Subcutaneous abdominal adipose tissue (tissue), 5 donors: ENCODE measurements at regions not wholly inside any gene's neighbourhood (a gene's known extent, or its start where the extent isn't known, plus 50 kb on each side); places are given as distances from the start of the nearest gene placed in this dataset.
"Not testable (repeated sequence)": the region's sequence is repeated elsewhere in the genome, so short reads cannot be mapped to it uniquely, and the experiment has no call there.

Source experiments
- H3K27ac ChIP-seq: one replicate; pipeline ENCODE4 v1.7.0; 2013; ENCODE audit warnings: low read depth, mild to moderate bottlenecking, inconsistent platforms, low read length, moderate library complexity
- H3K27me3 ChIP-seq, 5 donors: one replicate each; pipeline ENCODE4 v1.7.0; 2013; ENCODE audit warnings: low read length in 5 of 5, inconsistent platforms in 1 of 5; ENCODE audit not compliant: control insufficient read depth in 5 of 5, insufficient read depth in 4 of 5
- H3K36me3 ChIP-seq, 5 donors: one replicate each; pipeline ENCODE4 v1.7.0; 2013; ENCODE audit warnings: low read length in 5 of 5; ENCODE audit not compliant: control insufficient read depth in 5 of 5, insufficient read depth in 5 of 5
- H3K4me1 ChIP-seq, 5 donors: one replicate each; pipeline ENCODE4 v1.7.0; 2013; ENCODE audit warnings: low read length in 5 of 5, mild to moderate bottlenecking in 3 of 5, moderate library complexity in 1 of 5; ENCODE audit not compliant: control insufficient read depth in 5 of 5, insufficient read depth in 5 of 5
- H3K4me3 ChIP-seq, 5 donors: one replicate each; pipeline ENCODE4 v1.7.0; 2013; ENCODE audit warnings: low read length in 5 of 5, low read depth in 1 of 5
- H3K9ac ChIP-seq, 5 donors: one replicate each; pipeline ENCODE4 v1.7.0; 2013; ENCODE audit warnings: low read length in 5 of 5, mild to moderate bottlenecking in 4 of 5, moderate library complexity in 3 of 5
- H3K9me3 ChIP-seq, 5 donors: one replicate each; pipeline ENCODE4 v1.7.0; 2013; ENCODE audit warnings: low read length in 5 of 5; ENCODE audit not compliant: control insufficient read depth in 5 of 5
- donor health status: healthy.
- donor health status: healthy.
- donor health status: healthy.
- donor health status: healthy.
- donor health status: healthy.

DNA sequence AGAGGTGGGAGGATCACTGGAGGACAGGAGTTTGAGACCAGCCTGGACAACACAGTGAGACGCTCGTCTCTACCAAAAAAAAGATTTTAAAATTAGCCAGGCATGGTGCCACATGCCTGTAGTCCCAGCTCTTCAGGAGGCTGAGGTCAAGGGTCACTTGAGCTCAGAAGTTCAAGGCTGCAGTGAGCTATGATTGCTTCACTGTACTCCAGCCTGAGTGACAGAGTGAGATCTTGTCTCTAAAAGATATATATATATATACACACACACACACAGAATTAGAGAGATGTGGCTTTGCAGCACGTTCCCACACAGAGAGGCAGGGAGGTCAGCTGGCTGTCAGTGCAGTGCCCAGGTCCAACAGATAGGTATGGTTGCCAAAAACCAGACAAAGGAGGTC lies 363.4 kb downstream of the BCL2L11 start:
- not testable (repeated sequence) for H3K9ac ChIP-seq, H3K9me3 ChIP-seq, H3K4me3 ChIP-seq, H3K4me1 ChIP-seq, H3K27ac ChIP-seq, H3K36me3 ChIP-seq, H3K27me3 ChIP-seq

DNA sequence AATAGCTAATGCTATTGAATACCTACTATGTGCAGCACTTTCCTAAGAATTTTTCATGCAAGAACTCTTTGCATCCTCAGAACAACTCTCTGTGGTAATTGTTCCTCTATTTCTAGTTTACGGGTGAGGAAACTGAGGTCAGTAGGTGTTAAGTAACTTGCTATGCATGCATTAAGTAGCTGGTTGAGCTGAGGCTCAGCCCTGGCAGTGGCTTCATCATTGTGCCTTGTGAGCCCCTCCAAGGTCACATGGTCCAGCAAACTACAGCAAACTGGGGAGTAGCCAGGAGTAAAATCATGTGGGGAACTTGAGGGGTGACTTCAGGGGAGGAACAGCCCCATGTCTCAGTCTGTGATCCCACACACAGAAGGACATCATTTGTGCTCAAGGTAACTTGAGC lies 365.2 kb downstream of the BCL2L11 start:
- H3K9me3 ChIP-seq, H3K36me3 ChIP-seq, H3K4me3 ChIP-seq, H3K9ac ChIP-seq, H3K27ac ChIP-seq, H3K27me3 ChIP-seq, H3K4me1 ChIP-seq: not testable (repeated sequence)

DNA sequence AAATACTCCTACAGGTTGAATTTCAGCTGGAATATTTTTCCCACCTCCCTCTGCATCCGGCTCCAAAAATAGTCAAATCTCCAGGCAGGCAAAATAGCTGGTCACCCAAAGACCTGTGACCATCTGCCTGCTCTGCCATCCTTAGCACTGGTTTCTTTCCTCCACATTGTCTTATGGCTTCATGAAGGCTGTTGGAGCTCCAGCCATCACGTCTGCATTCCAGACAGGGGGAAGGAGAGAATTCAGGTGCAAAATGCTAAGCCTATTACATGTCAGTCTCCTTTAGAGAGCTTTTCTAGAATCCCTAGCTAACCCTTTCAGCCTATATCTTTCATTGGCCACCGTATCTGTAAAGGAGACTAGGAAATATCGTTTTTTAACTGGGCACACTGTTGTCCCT lies 367.7 kb downstream of the BCL2L11 start:
- H3K4me1 ChIP-seq, H3K4me3 ChIP-seq, H3K27me3 ChIP-seq, H3K27ac ChIP-seq, H3K36me3 ChIP-seq, H3K9ac ChIP-seq, H3K9me3 ChIP-seq: not testable (repeated sequence)

- not testable (repeated sequence) for H3K9me3 ChIP-seq, H3K36me3 ChIP-seq, H3K4me1 ChIP-seq, H3K4me3 ChIP-seq, H3K27me3 ChIP-seq, H3K27ac ChIP-seq, H3K9ac ChIP-seq
Measured at GRCh38 chr2:111489460-111489859, 368.7 kb downstream of the BCL2L11 start.

DNA sequence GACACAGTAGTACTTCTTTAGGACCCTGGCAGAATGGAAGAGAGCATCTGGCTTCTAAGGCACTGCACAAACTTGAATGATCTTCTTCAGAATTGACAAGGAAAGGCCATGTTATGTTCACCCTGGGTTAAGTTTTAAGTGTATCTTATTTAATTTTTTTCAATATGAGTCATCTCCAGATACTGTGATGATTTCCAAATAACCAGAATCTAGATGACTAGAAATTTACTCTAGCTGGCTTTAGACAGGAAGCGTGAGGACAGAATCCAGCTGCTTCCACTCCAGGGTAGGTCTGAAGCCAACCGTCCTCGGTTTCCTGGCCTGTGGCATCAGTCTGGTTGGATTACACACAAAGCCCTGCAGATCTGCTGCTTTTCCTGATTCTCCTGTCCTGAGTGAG lies 370.5 kb downstream of the BCL2L11 start:
- H3K4me1 ChIP-seq, H3K27me3 ChIP-seq, H3K27ac ChIP-seq, H3K36me3 ChIP-seq, H3K9me3 ChIP-seq, H3K4me3 ChIP-seq, H3K9ac ChIP-seq: not testable (repeated sequence)

DNA sequence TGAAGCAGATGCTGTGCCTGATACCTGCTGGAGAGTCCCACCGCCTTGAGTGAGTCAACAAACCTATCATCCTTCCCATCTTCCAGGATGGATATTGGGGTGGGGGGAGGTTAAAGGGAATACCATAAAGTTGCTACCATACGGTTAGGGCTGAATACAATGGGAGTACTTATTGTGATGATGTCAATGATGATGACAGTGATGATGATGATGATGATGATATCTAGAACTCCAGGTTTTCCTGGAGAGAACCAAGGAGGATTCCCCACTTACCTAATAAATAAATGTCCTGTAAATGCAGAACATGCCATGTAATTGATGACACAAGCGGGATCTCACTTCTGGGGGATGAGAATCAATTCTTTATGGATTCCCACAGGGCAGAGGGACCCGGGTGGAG lies 370.9 kb downstream of the BCL2L11 start:
- not testable (repeated sequence) for H3K36me3 ChIP-seq, H3K9ac ChIP-seq, H3K4me1 ChIP-seq, H3K27ac ChIP-seq, H3K9me3 ChIP-seq, H3K4me3 ChIP-seq, H3K27me3 ChIP-seq

DNA sequence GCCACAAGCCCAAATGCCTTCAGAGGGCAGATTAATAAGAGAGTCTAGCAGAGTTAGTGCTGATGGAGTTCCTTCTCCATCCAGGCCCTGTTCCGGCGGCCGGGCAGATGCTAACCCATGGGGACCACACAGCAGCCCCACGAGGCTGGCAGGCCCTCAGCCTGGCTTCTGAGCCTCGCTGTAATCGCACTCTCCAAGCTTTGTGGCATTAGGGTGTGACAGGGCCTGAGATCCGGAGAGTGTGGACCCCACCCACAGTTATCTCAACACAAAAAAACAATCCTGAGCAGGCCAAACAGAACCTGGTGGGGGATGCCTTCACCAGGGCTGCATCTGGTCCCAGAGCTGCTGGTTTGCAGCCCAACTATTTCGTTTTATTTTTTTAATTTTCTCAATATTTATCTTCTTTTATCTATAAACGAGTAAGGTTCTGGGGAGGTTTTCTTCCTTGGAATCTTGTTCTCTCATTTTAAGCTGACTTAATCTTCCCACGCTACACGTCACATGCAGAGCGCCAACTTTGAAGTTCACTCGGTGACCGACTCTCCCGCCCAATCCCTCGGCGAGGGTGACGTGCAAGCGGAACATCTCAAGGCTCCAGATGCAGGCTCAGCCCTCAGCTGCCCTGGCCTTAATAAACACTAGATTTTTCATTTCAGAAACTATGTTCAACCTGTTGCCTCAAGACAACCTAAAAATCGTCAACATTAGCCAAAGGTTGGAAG lies 372.4 kb downstream of the BCL2L11 start:
- not testable (repeated sequence) for H3K9ac ChIP-seq, H3K9me3 ChIP-seq, H3K4me1 ChIP-seq, H3K36me3 ChIP-seq, H3K27me3 ChIP-seq
- Histone ChIP-seq H3K4me3 (peak overlapping the region in 4 of 5 donors; percentile 31 to 70 (median 56)), H3K27ac (peak overlapping the region; percentile 57)

DNA sequence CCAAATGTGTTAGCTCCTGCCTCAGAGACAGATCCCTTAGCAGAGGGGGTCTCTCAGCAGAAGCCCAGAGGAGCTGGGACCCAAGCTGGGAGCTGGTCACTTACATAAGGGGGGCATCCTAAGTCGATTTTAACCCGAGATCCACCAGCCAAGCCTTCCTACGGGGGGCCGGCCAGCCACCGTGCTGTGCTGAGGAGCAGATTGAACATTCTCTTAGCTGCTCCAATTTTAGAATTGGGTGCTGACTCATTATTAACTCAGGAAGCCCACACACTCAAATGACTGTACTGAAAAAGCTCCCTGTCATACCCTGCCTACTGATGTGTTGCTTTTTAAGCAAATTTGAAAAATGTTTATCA lies 373.0 kb downstream of the BCL2L11 start:
- not testable (repeated sequence) for H3K36me3 ChIP-seq, H3K27me3 ChIP-seq, H3K9me3 ChIP-seq, H3K4me1 ChIP-seq, H3K9ac ChIP-seq
- Histone ChIP-seq H3K4me3 (peak overlapping the region in 4 of 5 donors; percentile 31 to 70 (median 56)), H3K27ac (peak overlapping the region; percentile 57)

GRCh38 chr2:111494288-111494980 lies 373.7 kb downstream of the BCL2L11 start:
- not testable (repeated sequence) for H3K36me3 ChIP-seq, H3K4me1 ChIP-seq, H3K27me3 ChIP-seq, H3K9me3 ChIP-seq
- Histone ChIP-seq H3K4me3 (peak overlapping the region; percentile 41 to 66 (median 49)), H3K9ac (peak overlapping the region in 2 of 5 donors; percentile 16 to 25), H3K27ac (peak overlapping the region; percentile 60)

DNA sequence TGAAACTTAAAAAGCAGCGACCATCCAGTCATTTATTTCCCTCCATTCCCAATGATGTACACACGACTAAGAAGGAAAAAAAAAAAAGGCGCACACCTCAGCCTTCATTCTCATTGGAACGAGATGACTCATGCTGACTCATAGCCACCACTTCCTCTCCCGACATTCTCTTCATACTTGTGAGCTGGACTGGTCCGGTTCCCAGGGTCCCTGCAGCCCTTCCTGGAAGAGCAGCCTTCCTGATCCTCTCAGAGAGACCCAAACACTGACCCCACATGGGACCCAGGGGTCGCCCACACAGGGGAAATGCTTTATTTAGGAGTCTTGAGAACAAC lies 374.2 kb downstream of the BCL2L11 start:
- not testable (repeated sequence) for H3K9ac ChIP-seq
- peak overlapping the region; percentile 60 for H3K27ac ChIP-seq
- H3K4me3 ChIP-seq: peak overlapping the region; percentile 41 to 66 (median 49)

More for the DNA sequence above, 374.2 kb downstream of the BCL2L11 start:
- H3K4me1 ChIP-seq, H3K27me3 ChIP-seq, H3K9me3 ChIP-seq, H3K36me3 ChIP-seq: not testable (repeated sequence)
